Activated naive CD4-positive, alpha-beta T cell treated with anti-CD3 and anti-CD28 coated beads for 36 hours (primary cell): ENCODE measurements at regions not wholly inside any gene's neighbourhood (a gene's known extent, or its start where the extent isn't known, plus 50 kb on each side); places are given as distances from the start of the nearest gene placed in this dataset.

Experiments
- CTCF ChIA-PET: fragments of 350-600 bp; sonication (Branson Sonifier 250); formaldehyde crosslinking; loops from one replicate; lab custom pipeline; 2021; ENCODE audit warnings: antibody characterized with exemption; lab: Charles Lee
- DNase-seq: peaks from one replicate; pipeline ENCODE4 v3.0.0-alpha.2; 2020
- H3K27ac Mint-ChIP-seq: one replicate; pipeline ENCODE4 v1.8.0; 2021; ENCODE audit warnings: mild to moderate bottlenecking, mixed read lengths
- H3K27me3 Mint-ChIP-seq: one replicate; pipeline ENCODE4 v1.8.0; 2021; ENCODE audit warnings: low read depth, mixed read lengths
- H3K36me3 Mint-ChIP-seq: one replicate; pipeline ENCODE4 v1.8.0; 2021; ENCODE audit warnings: low read depth, mixed read lengths
- H3K4me1 Mint-ChIP-seq: one replicate; pipeline ENCODE4 v1.8.0; 2021; ENCODE audit warnings: low read depth, mixed read lengths
- H3K4me3 Mint-ChIP-seq: one replicate; pipeline ENCODE4 v1.8.0; 2021; ENCODE audit warnings: mild to moderate bottlenecking, moderate library complexity, mixed read lengths
- H3K9me3 Mint-ChIP-seq: one replicate; pipeline ENCODE4 v1.8.0; 2021; ENCODE audit warnings: mixed read lengths
- intact Hi-C: fragments of 100-400 bp; cut with micrococcal nuclease; formaldehyde crosslinking; loops from one replicate; pipeline ENCODE4 v1.15.1; 2023

DNA sequence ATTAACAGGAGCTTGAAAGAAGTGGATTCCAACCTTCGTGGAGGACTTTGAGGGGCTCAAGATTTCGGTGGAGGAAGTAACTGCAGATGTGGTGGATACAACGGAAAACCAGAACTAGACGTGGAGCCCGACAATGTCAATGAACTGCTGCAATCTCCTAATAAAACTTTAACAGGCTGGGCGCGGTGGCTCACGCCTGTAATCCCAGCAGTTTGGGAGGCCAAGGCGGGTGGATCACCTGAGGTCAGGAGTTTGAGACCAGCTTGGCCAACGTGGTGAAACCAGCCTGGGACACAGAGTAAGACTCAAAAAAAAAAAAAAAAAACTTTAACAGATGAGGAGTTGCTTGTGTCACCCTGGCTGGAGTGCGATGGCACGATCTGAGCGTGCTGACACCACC, 477.8 kb upstream of the MKI67 start:
- H3K27ac Mint-ChIP-seq: no peak overlapping the region
- no peak for DNase-seq
- no peak overlapping the region for H3K4me3 Mint-ChIP-seq
- H3K9me3 Mint-ChIP-seq: no peaks in the 10 kb centered on the region
- H3K4me1 Mint-ChIP-seq: no peaks in the 10 kb centered on the region
- H3K36me3 Mint-ChIP-seq: no peaks in the 10 kb centered on the region
- CTCF ChIA-PET: no interaction called here
- peaks cover 5% of the 10 kb centered on the region for H3K27me3 Mint-ChIP-seq
- intact Hi-C loops: no loop called here

DNA sequence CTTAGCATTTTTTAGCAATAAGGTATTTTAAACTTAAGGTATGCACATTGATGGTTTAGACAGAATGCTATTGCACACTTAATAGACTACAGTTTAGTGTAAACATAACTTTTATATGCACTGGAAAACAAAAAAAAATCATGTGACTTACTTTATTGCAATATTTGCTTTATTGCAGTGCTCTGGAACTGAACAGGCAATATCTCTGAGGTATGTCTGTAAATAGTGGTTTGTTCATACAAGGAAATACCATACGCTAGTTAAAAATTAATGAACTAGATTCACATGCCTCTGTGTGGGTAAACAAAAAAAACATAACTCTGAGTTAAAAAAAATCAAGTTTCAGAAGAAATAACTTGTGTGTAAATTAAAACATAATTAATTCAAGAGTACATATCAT, 479.0 kb upstream of the MKI67 start:
- DNase-seq: no peak
- Mint-ChIP-seq H3K27me3 (peaks cover 3% of the 10 kb centered on the region), H3K4me1 (no peaks in the 10 kb centered on the region), H3K4me3 (no peak overlapping the region), H3K36me3 (no peaks in the 10 kb centered on the region), H3K9me3 (no peaks in the 10 kb centered on the region), H3K27ac (no peak overlapping the region)
- CTCF ChIA-PET: no interaction called here
- intact Hi-C loops: no loop called here

DNA sequence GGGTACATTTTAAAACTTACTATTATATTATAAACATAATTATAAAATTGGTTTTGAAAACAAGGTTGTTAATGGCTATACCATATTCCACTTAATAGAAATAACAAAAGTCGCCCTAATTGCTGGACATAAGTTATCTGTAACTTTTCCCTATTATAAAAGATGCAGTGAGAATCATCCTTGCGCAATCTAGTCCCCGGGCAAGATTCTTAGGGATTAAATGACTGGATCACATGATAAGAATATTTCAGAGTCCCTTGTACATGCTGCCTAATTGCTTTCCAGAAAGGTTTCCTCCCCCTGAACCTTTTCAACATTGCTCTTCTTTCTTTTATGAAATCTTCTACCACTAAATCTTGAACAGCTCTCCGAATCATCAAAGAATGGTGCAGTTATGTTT, 479.8 kb upstream of the MKI67 start:
- no peak overlapping the region for H3K27ac Mint-ChIP-seq
- H3K36me3 Mint-ChIP-seq: no peaks in the 10 kb centered on the region
- H3K9me3 Mint-ChIP-seq: no peaks in the 10 kb centered on the region
- DNase-seq: no peak
- peaks cover 2% of the 10 kb centered on the region for H3K27me3 Mint-ChIP-seq
- CTCF ChIA-PET: no interaction called here
- no peaks in the 10 kb centered on the region for H3K4me1 Mint-ChIP-seq
- H3K4me3 Mint-ChIP-seq: no peak overlapping the region
- intact Hi-C loops: no loop called here

DNA sequence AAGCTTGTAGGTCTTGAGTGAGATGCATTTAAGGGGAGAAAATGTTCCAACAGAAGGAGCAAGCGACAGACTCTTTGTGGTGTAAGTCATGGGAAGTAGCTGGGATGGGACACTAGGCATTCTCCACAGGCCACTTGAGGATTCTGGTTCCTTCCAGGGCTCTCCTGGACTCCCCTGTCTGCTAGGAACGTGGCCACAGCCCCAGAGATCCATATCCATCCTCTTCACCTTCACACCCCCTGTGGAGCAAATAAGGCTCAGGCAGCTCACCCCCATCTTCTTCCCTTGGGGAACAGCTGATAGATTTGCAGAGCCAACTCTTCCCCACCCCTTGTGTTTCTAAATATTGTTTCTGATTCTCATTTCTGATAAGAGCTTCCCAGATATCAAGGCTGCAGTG, 482.6 kb upstream of the MKI67 start:
- Mint-ChIP-seq H3K36me3 (no peaks in the 10 kb centered on the region), H3K4me1 (no peaks in the 10 kb centered on the region), H3K9me3 (no peaks in the 10 kb centered on the region), H3K27ac (no peak overlapping the region), H3K27me3 (no peaks in the 10 kb centered on the region), H3K4me3 (no peak overlapping the region)
- CTCF ChIA-PET: no interaction called here
- no peak for DNase-seq
- intact Hi-C loops: no loop called here

DNA sequence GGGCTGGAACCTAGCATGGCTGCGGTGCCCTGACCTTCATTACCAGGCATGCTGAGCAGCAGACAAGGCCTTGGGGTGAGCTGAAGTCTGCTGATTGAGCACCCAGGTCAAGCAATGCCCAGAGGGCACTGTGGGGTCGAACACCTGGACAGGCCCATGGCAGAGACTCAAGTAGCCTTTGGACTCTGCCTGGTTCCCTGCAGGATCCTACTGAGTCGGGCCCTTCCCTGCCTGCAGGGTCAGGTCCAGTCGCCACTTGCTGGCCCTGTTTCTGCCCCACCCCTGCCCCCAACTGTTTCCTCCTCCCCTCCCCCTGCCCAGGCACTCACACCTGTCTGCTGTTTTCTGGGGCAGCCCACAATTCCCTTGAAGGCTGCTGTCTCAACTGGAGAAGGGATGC, 483.2 kb upstream of the MKI67 start:
- no peak for DNase-seq
- Mint-ChIP-seq H3K4me3 (no peak overlapping the region), H3K4me1 (no peaks in the 10 kb centered on the region), H3K27ac (no peak overlapping the region), H3K27me3 (no peaks in the 10 kb centered on the region), H3K36me3 (no peaks in the 10 kb centered on the region), H3K9me3 (no peaks in the 10 kb centered on the region)
- CTCF ChIA-PET: no interaction called here
- intact Hi-C loops: no loop called here

DNA sequence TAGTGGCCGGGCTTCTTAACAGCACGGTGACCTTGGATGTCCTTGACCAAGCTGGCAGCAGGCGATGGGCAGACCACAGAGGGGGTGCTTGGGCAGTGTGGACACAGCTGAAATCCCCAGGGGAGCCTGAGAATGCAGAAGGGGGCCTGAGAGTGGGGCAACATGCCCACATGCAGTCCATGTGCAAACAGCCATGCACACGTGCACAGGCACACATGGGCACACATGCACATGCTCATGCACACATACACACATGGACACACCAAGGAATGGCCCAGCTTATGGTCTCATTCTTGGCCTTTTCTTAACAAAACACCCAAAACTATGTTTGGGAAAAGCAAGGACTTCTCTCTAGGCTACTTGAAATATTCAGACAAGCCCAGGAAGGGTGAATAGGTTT, 483.9 kb upstream of the MKI67 start:
- H3K4me3 Mint-ChIP-seq: no peak overlapping the region
- no peak for DNase-seq
- no peaks in the 10 kb centered on the region for H3K9me3 Mint-ChIP-seq
- intact Hi-C loops: no loop called here
- H3K27ac Mint-ChIP-seq: no peak overlapping the region
- CTCF ChIA-PET: no interaction called here
- no peaks in the 10 kb centered on the region for H3K4me1 Mint-ChIP-seq
- H3K27me3 Mint-ChIP-seq: no peaks in the 10 kb centered on the region
- no peaks in the 10 kb centered on the region for H3K36me3 Mint-ChIP-seq

DNA sequence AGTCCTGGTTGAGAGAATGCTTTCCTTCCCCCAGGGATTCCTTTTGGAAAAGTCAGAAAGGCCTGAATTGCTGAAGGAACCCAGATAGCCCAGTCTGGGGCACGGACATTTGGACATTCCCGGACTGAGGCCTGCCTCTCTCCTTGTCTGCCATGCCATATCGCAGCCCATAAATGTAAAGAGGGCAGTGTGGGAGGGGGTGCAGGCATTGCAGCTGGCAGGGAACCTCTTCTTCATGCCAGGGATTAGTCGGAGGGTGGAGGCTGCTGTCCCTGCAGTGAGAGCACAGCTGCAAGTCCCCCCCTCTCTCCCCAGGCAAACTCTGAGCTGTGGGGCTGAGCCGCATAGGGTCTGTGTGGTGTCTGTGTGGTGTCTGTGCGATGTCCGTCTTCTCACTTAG, 486.0 kb upstream of the MKI67 start:
- H3K9me3 Mint-ChIP-seq: no peaks in the 10 kb centered on the region
- intact Hi-C loops: no loop called here
- DNase-seq: no peak
- H3K36me3 Mint-ChIP-seq: no peaks in the 10 kb centered on the region
- no peak overlapping the region for H3K4me3 Mint-ChIP-seq
- no peak overlapping the region for H3K27ac Mint-ChIP-seq
- H3K27me3 Mint-ChIP-seq: no peaks in the 10 kb centered on the region
- CTCF ChIA-PET: no interaction called here
- H3K4me1 Mint-ChIP-seq: no peaks in the 10 kb centered on the region

DNA sequence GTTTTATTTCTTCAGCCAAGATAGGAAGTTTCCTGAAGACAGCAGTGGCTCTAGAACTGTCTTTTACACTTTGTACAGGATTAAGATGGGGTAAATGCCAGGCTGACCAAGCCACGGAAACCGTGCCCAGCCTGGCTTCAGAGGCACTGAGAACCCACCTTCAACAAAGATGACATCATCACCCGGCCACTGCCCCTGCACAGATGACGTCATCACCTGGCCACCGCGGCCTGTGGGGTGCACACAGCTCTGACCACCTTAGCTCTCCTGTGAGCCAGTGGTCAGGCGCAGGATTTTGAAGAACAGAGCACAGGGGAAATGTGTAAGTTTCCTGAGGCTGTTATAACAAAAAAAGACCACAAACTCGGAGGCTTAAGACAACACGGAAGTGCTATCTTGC, 486.4 kb upstream of the MKI67 start:
- no peaks in the 10 kb centered on the region for H3K36me3 Mint-ChIP-seq
- CTCF ChIA-PET: no interaction called here
- no peak overlapping the region for H3K4me3 Mint-ChIP-seq
- DNase-seq: no peak
- no peaks in the 10 kb centered on the region for H3K9me3 Mint-ChIP-seq
- no peaks in the 10 kb centered on the region for H3K4me1 Mint-ChIP-seq
- intact Hi-C loops: no loop called here
- no peaks in the 10 kb centered on the region for H3K27me3 Mint-ChIP-seq
- no peak overlapping the region for H3K27ac Mint-ChIP-seq

DNA sequence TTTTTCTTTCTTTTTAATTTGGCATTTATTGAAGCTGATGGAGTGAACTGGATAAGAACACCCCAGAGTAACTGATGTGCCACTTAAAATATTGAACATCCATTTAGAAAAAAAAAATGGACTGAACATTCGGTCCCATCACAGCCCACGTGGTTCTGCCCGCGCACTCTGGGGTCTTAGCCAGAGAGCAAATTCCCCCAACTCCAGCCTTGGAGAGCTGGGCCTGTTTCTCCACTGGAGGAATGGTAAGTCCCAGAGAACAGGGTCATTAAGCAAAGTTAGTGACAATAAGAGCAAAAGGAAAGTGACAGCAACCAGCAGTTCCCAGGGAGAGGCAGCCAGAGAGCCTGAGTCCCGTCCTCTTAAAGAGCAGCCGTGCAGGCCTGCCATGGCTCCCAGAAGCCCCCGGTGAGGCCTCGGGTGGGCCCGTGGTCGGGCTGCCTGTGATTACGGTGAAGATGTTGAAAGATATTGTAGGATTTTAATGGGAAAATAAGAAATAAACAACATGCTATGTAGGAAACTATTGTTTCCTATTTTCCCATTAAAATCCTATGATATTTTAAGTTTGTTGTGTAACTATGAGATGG, 487.9 kb upstream of the MKI67 start:
- intact Hi-C loops: no loop called here
- Mint-ChIP-seq H3K4me3 (no peak overlapping the region), H3K9me3 (no peaks in the 10 kb centered on the region), H3K4me1 (no peaks in the 10 kb centered on the region), H3K36me3 (no peaks in the 10 kb centered on the region), H3K27ac (no peak overlapping the region), H3K27me3 (no peaks in the 10 kb centered on the region)
- DNase-seq: no peak
- CTCF ChIA-PET: no interaction called here

DNA sequence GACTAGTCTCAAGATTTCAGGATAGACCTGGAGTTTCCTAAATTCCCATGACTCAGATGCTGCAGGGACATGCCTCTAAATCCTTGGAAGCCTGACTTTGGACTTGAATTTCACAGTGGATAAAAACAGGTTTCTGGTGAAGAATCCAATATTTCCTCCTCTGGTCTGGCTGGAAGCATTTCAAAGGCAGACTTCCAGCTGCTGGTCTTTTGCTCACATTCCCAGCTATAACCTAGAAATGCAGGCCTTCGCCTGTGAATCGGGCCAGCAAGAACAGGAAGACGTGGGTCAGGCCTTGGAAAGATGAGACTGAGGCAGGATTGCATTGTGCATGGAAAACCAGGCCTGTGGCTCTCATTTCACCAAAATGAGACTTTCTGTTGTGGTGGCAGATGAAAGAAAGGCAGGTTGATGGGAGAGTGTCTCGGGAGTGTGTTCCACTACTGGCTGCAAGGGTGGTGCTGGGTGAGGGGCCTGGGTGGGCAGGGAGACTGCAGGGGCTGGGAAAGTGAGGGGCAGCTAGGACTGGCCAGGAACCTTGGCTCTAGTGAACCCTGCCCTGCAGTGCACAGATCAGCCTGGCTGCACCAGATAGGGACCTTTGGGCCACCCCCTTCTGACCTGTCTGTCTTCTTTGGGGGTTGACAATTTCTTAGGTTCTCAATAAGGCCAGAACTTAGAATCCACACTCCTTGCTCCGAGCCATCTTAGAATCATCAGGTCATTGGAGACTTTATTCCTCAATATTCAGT, 488.8 kb upstream of the MKI67 start:
- no peaks in the 10 kb centered on the region for H3K36me3 Mint-ChIP-seq
- CTCF ChIA-PET: no interaction called here
- H3K27ac Mint-ChIP-seq: no peak overlapping the region
- H3K27me3 Mint-ChIP-seq: no peaks in the 10 kb centered on the region
- intact Hi-C loops: no loop called here
- DNase-seq: no peak
- H3K4me1 Mint-ChIP-seq: no peaks in the 10 kb centered on the region
- no peak overlapping the region for H3K4me3 Mint-ChIP-seq
- H3K9me3 Mint-ChIP-seq: no peaks in the 10 kb centered on the region

DNA sequence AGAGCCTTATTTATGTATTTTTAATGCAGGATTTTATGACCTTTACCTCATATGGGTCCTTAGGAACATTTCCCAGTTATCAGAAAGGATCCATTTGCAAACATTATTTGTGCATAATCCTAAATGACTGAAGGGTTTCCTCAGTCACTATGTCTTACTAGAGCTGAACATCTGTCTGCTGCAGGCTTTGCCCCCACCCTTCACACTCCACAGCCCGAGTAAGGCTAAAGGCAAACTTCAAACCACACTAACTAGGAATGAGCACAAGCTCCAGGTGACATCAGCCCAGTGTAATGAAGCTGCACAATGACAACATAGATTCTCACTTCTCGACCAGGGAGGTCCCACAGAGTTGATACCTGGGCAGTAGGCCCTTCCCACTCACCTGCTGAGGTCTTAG, 491.3 kb upstream of the MKI67 start:
- Mint-ChIP-seq H3K36me3 (no peaks in the 10 kb centered on the region), H3K4me1 (no peaks in the 10 kb centered on the region), H3K27me3 (no peaks in the 10 kb centered on the region), H3K27ac (no peak overlapping the region), H3K9me3 (no peaks in the 10 kb centered on the region), H3K4me3 (no peak overlapping the region)
- intact Hi-C loops: no loop called here
- DNase-seq: no peak
- CTCF ChIA-PET: no interaction called here

DNA sequence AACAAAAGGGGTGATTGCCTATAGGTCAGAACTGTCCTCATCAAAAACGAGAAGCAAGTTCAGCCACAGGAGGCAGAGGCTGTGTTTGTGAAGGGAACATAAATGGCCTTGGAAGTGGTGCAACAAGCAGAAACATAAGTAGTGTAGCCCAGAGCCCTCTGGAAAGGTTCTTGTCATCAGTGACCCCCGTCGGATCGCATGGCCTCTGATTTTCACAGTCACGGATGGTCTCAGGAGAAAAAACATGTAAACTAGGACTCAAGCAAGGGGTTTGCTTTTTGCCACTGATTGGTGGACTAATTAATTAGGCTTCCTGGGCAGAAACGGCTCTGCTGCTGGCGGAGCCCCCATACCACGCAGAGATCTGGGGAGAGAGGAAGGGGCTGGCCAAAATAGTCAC, 496.5 kb upstream of the MKI67 start:
- no peaks in the 10 kb centered on the region for H3K4me1 Mint-ChIP-seq
- CTCF ChIA-PET: no interaction called here

DNA sequence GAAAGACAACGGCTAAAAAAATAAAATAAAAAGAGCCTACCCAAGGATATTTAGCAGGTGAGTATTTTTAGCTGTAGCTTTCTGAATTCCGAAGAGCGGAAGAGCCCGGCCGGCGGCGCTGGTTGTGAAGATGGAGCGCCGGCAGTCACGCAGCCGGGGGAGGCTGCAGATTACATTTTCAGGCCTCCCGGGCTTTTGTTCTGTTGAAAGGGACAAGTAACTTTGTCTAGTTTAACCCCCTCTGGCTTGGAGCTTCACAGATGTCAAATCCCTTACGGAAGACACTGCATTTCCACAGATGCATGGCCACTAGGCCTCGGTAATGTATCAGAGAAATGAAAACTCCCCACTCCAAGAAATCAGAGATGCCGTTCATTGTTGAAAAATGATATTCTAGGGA, 497.6 kb upstream of the MKI67 start:
- Mint-ChIP-seq H3K27me3 (peaks cover 5% of the 10 kb centered on the region), H3K4me1 (no peaks in the 10 kb centered on the region), H3K9me3 (no peaks in the 10 kb centered on the region), H3K36me3 (no peaks in the 10 kb centered on the region), H3K27ac (no peak overlapping the region), H3K4me3 (no peak overlapping the region)
- intact Hi-C loops: no loop called here
- CTCF ChIA-PET: no interaction called here
- DNase-seq: no peak

More for the DNA sequence above, 496.5 kb upstream of the MKI67 start:
- intact Hi-C loops: no loop called here
- H3K27ac Mint-ChIP-seq: no peak overlapping the region
- DNase-seq: no peak
- H3K9me3 Mint-ChIP-seq: no peaks in the 10 kb centered on the region
- no peaks in the 10 kb centered on the region for H3K36me3 Mint-ChIP-seq
- H3K4me3 Mint-ChIP-seq: no peak overlapping the region
- H3K27me3 Mint-ChIP-seq: peaks cover 5% of the 10 kb centered on the region
